ENCODE measurements at regions not wholly inside any gene's neighbourhood (a gene's known extent, or its start where the extent isn't known, plus 50 kb on each side); places are given as distances from the start of the nearest gene placed in this dataset.
A peak's percentile ranks its signal among the peaks of the same experiment; 100 is the strongest.

GRCh38 chr7:68295386-68295785, 1298.8 kb downstream of the TYW1 start:
- no peak for DNase-seq (ENCODE audit: low spot score)

GRCh38 chr7:68304536-68304935, 1293.7 kb upstream of the AUTS2 start:
- DNase-seq (ENCODE audit: low spot score): no peak

DNA sequence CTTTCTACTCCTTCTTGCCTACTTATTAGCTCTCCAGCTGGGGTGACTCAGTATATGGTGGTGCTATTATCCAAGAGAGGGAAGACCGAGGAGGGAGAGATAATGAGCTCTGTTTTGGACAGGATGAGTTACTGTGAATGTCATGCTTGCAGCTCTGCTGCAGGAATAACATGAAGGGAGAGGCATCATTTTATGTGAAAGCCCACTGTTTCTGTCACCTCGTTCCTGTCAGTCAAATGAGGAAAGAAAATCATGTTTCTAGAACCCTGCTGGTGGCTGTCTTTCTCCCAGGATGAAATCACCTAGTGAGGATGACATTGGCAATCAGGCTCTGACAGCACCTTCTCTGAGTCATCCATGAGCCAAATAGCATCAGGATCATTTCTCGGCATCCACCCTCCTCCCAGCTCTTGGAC, 1291.6 kb upstream of the AUTS2 start:
- no peak for DNase-seq (ENCODE audit: low spot score)

GRCh38 chr7:68309271-68309670, 1289.0 kb upstream of the AUTS2 start:
- no peak for DNase-seq (ENCODE audit: low spot score)

DNA sequence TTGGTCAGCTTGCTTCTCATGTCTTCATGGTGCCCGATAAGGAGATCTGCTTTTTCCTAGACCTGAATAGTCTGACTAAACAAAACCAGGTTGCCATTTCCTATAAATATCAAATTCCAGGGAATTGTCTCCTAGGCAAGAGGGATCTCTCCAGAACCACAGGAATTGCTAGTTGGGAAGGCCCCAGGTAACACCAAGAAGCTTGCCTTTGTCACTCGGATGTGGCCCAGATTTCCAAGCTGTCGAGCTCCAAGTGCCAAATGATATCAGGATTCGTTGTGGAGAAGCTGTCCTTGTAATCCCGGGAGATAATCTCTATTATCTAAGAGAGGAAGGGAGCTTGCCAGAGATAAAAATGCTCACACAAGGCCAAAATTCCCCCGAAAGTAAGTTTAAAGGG, 1288.5 kb upstream of the AUTS2 start:
- no peak for DNase-seq (ENCODE audit: low spot score)

GRCh38 chr7:68311958-68312357, 1286.3 kb upstream of the AUTS2 start:
- no peak for DNase-seq (ENCODE audit: low spot score)

GRCh38 chr7:68313806-68314205, 1284.5 kb upstream of the AUTS2 start:
- no peak for DNase-seq (ENCODE audit: low spot score)

DNA sequence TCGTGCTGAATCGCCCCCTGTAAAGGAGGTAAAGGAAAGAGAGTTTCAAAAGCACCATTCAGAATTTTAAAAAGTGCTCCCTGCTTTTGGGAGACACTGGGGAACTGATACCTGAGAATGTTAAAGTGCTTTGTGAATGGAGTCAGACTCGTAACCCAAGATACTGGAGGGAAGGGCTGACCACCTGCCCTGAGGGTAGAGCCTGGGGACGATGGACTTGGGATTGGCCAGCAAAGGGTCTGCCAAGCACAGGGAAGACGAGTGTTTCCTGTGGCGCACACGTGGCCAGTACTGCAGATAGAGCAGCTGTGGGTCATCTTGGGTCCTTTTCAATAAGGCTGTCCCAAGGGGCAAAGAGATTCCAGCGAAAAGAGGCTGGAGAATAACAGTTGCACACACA, 1284.1 kb upstream of the AUTS2 start:
- no peak for DNase-seq (ENCODE audit: low spot score)

- no peak for DNase-seq (ENCODE audit: low spot score)
Measured at GRCh38 chr7:68317476-68317875, 1280.8 kb upstream of the AUTS2 start.

DNA sequence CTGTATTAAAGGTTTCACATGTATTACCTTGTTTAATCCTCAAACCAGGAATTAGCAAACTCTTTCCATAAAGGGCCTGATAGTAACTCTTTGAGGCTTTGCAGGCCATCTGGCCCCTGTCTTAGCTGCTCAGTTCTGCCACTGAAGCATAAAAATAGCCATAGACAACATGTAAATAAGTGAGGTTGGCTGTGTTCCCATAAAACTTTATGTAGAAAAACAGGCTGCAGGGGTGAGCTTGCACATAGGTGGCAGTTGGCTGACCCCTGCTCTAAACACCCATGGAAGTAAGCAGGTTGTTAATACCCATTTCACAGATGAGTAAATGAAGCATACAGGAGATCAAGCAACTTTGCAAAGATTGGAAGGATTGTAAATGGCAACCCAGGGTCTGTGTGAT, 1279.2 kb upstream of the AUTS2 start:
- no peak for DNase-seq (ENCODE audit: low spot score)

GRCh38 chr7:68321076-68321639, 1277.1 kb upstream of the AUTS2 start:
- DNase-seq (ENCODE audit: low spot score): peak; percentile 68

DNA sequence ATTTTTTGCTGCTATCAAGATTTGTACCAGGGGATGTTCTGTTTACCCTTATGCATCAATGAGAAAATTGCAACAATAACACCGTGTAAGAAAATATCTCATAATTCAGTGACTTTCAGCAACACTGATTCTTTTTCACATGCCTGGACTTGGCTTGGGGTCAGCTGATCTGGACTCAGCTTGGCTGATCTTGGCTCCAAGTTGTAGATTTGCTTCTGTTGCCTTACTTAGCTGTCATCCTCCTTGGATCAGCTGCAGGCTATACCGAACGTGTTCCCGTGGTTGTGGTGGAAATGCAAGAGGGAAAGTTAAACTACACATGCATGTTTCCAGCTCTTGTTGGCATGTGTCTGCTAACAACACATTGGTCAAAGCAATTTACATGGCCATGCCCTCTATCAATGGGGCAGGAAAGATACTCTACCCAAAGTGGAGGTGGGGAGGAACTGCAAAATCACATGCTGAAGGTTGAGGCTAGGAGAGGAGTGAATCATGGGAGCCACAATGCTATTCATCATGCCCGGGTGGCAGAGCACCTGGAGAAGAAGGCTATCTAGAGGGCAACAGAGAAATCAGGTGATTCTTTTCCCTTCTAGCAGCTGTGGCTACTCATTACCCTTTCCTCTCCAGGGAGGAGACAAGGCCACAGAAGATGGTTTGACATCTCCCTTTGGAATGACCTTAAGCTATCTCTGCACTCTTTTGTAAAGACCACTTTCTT, 1276.3 kb upstream of the AUTS2 start:
- peak; percentile 58 for DNase-seq (ENCODE audit: low spot score)

- DNase-seq (ENCODE audit: low spot score): no peak
Measured at GRCh38 chr7:68324621-68325020, 1273.7 kb upstream of the AUTS2 start.

GRCh38 chr7:68334216-68334615, 1264.1 kb upstream of the AUTS2 start:
- DNase-seq (ENCODE audit: low spot score): no peak

- no peak for DNase-seq (ENCODE audit: low spot score)
Measured at GRCh38 chr7:68334636-68335272, 1263.5 kb upstream of the AUTS2 start.

- no peak for DNase-seq (ENCODE audit: low spot score)
Measured at GRCh38 chr7:68336594-68336993, 1261.7 kb upstream of the AUTS2 start.

GRCh38 chr7:68348401-68348800, 1249.9 kb upstream of the AUTS2 start:
- DNase-seq (ENCODE audit: low spot score): no peak

DNA sequence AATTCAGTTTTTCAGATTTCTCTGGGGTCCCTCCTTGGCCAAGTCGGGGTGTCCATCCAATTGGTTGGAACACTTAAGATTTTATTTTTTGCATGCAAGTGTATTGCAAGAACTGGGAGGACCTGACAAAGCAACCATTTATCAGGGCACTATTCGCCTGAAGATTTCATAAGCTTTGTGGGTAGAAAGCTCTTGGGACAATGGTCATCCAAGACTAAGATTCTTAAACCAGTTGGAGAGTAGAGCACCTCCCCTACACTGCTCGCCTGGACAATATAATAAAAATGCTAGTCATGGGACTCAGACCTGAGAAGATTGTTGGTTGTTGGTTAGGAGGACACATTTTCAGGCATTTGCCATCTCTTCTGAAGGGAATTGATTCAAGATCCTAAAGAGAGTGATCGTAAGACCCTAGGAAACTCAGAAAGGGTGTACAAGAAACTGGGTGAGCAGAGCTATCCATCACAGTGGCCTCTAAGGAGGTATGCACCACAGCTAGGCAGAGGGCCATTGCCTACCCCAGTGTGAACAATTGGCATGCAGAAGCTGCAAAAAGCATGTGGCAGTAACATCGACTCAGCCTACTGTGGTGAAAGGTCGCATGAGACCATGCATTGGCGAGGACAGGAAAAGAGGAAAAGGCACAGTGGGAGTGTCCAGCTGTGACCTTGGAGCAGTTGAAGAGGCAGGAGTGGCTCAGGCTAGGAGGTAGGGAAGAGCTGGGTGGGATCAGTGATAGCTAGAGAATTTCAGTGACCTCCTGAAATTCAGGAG, 1235.3 kb upstream of the AUTS2 start:
- DNase-seq (ENCODE audit: low spot score): no peak

DNA sequence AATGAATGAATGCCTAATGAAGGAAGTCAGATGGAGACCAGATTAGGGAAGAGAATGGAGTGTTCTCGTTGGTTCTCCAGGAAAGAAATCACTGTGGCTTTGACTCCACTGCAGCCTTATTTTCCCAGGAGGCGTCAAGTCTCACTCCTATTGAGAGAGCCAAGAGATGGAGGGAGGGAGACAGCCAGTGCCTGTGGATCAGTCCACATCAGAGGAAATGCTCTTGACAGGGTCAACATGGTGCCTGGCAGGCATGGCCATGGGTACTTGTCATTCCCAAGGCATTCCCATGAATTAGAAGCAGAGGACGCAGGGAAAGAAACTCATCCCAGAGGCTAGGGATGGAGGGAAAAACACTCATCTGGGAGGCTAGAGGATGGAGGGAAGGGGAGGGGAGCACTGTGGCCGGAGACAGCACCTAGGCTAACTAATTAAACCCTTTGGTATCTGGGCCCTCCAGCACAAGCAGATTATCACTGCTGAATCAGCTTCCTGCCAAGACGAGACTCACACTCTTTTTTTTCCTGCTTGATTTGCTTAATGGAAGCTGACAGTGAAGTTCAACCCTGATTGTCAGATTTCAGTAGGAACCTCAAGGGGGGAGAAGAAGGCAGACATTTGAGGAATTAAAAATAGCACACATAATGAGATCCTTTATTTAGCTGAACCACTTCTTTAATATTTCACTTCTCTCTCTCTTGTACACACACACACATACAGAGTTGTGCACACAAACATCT, 1233.2 kb upstream of the AUTS2 start:
- no peak for DNase-seq (ENCODE audit: low spot score)

- DNase-seq (ENCODE audit: low spot score): no peak
Measured at GRCh38 chr7:68371985-68372384, 1226.3 kb upstream of the AUTS2 start.

DNA sequence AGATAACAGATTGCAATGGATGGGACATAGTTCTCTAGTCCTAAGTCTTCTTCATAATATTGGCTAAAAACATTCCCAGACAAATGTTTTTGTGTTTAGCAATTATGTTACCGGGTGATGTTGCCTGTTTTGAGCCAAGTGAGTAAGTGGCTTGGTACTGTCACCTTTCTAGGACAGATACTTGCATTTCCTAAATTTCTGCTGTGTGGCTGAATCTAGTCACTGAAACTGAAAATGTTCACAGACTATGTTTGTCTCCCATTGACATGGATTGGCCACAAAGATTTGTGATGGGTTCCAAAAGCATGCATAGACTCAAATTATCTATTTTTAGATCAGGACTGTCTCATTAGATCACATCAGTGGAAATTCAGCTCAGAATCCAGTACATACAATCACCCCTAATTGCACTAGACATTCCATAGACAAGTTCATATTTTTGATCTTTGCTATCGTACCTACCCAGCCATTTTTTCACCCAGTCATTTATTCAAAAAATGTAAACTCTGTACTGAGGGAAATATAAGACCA, 1222.1 kb upstream of the AUTS2 start:
- no peak for DNase-seq (ENCODE audit: low spot score)

All from umbilical cord (tissue), 1 donor.